GM21360 (cell line): ENCODE measurements at regions not wholly inside any gene's neighbourhood (a gene's known extent, or its start where the extent isn't known, plus 50 kb on each side); places are given as distances from the start of the nearest gene placed in this dataset.
A peak's percentile ranks its signal among the peaks of the same experiment; 100 is the strongest.
"Not testable (repeated sequence)": the region's sequence is repeated elsewhere in the genome, so short reads cannot be mapped to it uniquely, and the experiment has no call there.

ENCODE experiments used
- ATAC-seq: cut with Tn5 transposase; IDR thresholded peaks from one replicate; pipeline ENCODE4 v1.9.1; 2021; ENCODE audit warnings: mild to moderate bottlenecking, moderate library complexity; ENCODE audit not compliant: unreplicated experiment

DNA sequence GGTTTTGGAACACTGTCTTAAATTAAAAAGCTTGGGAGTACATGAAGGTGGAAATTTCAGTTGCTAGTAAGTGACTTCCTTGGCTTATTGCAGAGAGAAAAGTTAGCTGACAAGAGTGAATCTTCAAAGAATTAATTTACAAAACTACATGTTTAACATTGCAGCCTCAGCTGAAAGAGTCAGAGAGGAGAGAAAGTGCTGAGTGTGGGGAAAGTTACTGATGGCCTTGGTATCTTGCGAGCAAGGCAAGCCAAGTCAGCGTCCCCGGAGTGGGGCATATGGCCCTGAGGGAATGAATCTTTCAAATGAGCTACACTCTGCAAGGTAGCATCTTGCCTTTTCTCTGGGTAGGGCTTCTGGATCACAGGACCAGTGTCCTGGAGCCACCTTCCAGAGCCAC lies 131.3 kb downstream of the LPIN1 start:
- no peak for ATAC-seq

DNA sequence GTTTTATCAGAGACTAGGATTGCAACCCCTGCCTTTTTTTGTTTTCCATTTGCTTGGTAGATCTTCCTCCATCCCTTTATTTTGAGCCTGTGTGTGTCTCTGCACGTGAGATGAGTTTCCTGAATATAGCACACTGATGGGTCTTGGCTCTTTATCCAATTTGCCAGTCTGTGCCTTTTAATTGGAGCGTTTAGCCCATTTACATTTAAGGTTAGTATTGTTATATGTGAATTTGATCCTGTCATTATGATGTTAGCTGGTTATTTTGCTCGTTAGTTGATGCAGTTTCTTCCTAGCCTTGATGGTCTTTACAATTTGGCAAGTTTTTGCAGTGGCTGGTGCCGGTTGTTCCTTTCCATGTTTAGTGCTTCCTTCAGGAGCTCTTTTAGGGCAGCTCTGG lies 138.8 kb downstream of the LPIN1 start:
- ATAC-seq: not testable (repeated sequence)

- not testable (repeated sequence) for ATAC-seq
Measured at GRCh38 chr2:11886899-11887298, 140.5 kb downstream of the LPIN1 start.

DNA sequence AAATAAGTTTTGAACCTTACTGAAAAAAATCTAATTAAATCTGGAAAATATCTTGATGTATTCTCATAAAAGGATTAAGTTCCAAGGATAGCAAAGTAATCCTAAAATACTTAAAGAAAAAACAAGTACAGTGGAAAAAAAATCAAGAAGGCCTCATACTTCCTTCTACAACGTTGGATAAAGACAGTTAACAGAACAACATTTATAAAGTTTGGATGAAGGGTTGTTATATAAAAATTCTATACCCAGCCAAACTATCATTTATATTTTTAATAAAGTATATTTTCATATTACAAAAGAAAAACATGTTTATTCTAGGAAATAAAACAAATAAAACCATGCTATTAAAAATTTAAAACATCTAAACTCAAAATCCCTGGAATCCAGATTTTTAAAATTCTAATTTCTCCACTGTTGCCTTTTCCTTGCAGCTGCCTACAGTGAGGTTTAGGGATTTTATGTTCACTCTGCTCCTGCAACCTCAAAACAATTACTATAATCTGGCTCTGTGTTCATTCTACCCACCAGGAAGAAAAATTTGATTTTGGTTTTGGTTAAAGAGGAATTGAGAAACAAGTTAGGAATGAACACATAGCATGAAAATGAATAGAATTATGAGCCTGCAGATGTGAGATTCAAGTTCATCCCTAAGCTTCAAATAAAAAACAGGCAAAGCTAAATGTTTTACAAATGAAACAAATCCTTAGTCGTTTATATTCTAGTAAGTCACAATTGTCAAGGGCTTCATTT lies 142.8 kb downstream of the LPIN1 start:
- ATAC-seq: no peak

DNA sequence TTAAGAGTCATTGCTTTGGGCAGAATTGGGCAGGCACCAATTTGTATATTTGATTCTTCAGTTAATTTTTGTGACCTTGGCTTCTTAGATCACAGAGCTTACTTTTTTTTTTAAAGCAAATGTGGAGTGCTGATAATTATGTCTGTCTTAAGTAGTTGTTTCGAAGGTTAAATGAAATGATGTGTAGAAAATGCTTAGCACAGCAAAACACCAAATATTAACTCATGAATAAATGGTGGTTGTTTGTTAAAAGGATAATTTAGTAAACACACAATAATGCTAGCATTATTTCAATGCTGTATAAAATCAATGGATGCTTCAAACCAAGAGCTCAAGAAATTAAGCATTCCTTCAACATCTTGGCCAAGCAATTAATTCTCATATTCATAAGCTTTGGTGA lies 143.4 kb downstream of the LPIN1 start:
- no peak for ATAC-seq

DNA sequence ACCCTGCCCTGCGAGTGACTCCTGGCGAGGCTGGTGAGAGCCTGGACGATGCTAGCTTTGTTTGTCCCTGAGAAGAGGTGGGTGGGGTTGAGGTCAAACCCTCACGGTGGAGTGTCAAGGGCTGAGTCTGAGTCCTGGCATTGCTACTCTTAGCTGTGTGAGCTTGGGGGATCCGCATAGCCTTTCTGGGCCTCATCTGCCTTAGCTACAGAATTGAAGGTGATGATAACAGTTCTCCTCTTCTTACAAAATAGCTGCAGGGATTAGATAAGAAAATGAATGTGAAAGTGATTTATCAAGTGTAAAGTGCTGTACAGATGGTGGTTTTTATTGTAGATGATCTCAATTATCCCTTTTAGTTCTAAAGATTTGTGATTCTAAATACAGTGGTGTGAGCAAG lies 144.6 kb downstream of the LPIN1 start:
- ATAC-seq: no peak

DNA sequence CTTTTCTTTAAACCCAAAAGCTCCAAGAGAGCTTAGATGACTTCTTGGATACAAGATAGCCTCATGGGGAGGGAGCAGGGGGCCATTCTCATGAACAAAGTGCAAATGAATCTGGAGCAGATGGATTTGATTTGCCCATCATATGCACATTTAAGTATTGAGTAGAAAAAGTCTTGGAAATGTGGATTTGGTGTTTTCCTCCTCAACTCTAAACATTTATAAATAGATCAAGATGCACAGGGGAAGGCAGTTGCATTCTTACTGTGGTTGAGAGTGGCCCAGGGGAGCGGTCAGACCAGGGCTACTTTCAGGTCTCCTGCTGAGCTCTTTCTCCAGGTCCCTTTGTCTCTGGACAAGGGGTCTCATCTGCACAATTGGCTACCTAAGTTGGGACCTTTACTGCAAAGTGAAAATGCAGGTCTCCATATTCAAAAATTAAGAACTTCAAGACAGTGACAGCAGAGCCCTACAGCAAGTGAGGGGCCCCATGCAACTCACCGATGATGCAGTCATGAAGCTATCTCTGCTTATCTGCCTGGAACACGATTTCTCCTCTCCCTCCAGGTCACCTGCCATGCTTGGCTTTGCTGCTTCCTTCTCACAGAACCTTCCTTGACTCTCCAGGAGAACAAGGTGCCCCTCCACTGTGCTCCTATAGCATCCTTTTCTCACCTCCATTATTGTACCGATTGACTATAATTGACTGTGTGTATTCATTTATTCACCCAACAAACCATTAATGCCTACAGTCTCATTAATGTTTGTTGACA lies 145.4 kb downstream of the LPIN1 start:
- no peak for ATAC-seq

DNA sequence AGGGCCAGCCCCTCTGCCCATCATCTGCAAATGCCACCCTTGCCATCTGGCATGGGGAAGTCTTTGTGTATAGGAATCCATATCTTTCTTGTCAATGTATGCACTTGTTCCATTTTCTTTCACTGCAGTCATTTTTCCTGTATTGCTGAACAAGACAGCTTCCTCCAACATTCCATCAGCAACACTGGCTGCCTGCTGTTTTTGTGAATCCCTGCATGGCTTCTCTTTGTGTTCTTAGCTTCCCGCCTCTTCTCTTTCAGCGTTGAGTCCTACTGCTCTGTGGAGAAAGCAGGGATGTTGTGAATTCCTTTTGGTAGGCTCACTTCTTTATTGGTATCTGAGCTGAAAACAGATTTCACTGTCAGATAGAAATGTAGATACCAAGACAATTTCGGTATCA lies 150.0 kb downstream of the LPIN1 start:
- ATAC-seq: no peak

- no peak for ATAC-seq
Measured at GRCh38 chr2:11898576-11898975, 152.1 kb downstream of the LPIN1 start.

DNA sequence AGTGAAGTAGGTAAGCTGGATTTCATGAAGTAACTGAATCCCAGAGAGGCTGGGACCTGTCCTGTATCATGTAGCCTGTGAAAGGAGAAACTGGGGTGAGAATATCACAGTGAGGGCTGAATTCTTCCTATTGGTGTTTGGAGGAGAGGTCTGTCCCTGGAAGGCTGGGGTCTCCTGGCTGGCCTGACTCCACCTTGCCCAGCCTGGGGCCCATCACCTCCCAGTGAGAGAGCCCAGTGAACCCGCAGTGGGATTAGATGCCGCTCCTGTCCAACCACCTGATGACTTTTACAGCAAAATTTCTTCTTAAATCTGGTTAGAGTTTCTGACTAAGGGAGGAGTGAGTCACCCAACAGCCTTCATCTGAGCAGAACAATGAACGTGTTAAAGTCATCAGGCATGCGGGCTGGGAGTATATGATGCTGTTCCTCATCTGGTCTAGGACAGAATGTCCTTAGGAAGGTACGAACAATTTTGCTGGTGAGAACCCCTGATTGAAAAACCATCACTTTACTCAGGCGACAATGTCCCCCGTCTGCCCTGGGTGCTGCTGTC lies 152.9 kb downstream of the LPIN1 start:
- no peak for ATAC-seq

DNA sequence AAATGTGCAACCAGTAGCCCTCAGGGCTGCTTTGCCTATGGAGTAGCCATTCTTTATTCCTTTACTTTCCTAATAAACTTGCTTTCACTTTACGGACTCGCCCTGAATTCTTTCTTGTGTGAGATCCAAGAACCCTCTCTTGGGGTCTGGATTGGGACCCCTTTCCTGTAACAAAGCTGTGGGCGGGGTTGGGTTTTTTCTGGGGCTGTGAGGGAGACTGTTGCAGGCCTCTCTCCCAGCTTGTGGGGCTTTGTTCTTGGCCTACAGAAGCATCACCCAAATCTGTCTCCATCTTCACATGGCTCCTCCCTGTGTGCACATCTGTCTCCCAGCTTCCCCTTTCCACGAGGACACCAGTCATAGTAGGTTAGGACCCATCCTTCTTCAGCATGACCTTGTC lies 154.5 kb downstream of the LPIN1 start:
- not testable (repeated sequence) for ATAC-seq

DNA sequence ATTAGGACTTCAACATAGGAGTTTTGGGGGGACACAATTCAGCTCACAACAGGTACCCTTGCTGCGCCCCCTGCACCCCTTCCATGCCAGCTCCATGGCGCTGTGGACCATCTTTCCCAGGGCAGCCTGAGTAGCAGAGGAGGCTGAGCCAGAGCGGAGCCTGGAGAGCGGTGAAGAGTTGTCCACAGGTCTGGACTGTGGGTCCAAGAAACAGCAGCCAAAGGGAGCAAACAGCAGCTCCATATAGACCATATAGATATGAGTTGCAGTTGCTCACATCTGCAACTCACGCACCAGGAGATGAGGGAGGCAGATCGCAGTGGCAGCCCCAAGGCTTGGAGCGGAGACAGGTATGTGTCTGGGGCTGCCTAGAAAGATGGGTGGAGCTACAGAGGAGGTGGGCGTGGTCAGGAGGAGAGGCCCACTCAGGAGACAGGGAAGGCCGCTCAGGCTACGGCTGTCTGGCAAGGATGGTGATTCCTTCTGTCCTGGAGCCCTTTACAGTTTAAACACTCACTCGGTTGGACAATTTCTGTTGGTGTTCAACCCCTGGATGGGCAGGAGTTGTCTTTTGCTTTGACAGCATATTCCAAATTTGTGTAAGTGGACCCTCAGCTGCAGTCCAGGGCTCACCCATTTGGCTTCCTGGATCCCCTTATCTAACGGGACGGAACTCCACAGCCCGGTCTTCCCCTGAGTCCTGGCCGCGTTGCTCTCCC lies 155.1 kb downstream of the LPIN1 start:
- ATAC-seq: no peak

DNA sequence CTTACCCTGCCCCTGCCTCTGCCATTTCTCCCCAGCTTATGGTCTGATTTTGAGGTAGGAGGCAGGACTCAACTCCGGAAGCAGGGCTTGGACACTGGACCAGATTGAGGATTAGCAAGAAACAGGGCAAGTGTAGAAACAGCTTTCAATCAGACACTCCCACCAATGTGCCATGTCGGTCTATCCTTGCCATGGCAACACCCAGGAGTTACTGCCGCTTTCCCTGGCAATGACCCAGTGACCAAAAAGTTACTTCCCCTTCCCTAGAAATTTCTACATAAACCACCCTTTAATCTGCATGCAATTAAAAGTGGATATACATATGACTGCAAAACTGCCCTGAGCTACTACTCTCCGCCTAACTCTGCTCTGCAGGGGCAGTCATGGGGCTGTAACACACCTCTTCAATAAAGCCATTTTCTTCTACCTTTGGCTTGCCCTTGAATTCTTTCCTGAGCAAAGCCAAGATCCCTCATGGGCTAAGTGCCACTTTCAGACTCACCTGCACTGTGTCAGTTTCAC lies 156.7 kb downstream of the LPIN1 start:
- ATAC-seq: no peak

- peak; percentile 80 for ATAC-seq
Measured at GRCh38 chr2:11904029-11904428, 157.6 kb downstream of the LPIN1 start.

GRCh38 chr2:11904941-11905340 lies 158.5 kb downstream of the LPIN1 start:
- ATAC-seq: no peak

- no peak for ATAC-seq
Measured at GRCh38 chr2:11907190-11907589, 160.8 kb downstream of the LPIN1 start.

- ATAC-seq: no peak
Measured at GRCh38 chr2:11910971-11911370, 164.5 kb downstream of the LPIN1 start.

- ATAC-seq: no peak
Measured at GRCh38 chr2:11912980-11913379, 166.5 kb downstream of the LPIN1 start.

DNA sequence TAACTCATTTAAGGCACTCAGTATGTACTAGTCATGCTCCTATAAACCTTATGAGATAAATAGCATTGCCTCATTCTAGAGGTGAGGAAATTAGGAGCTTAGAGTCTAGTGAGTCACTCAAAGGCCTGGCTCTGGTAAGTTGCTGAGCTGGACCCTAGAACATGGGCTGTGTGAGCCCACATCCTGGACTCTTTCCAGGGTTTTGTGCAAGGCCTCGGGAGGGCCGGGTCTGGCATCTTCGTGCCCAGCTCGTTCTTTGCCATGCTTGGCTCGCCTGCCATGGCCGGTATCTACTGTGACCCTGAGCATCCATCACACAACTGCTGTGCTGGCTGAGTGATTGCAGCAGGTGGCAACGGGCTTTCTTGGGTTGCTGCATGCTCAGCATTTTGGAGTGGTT lies 168.0 kb downstream of the LPIN1 start:
- ATAC-seq: no peak

DNA sequence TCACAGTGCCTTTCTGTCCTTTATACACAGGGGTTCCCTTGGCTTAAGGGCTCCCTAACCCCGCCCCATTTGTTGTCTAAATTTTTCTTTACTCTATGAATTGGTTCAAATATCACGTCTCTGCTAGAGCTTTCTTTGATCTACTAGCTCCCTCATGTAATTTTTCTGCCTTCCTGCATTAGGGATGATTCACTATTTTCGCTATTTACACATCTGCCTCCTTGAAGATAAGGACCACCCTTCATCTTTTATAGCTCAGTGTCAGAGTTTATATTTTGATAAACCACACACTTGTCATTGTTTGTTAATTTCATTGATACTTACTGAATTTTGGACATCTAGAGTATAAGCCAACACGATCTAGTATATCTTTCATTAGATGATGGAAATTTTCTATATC lies 169.2 kb downstream of the LPIN1 start:
- no peak for ATAC-seq

GRCh38 chr2:11919953-11920352 lies 173.5 kb downstream of the LPIN1 start:
- ATAC-seq: no peak
